ENCODE measurements at regions not wholly inside any gene's neighbourhood (a gene's known extent, or its start where the extent isn't known, plus 50 kb on each side); places are given as distances from the start of the nearest gene placed in this dataset.

- H3K4me1 Mint-ChIP-seq = no peaks in the 10 kb centered on the region
Measured at GRCh38 chr1:214897581-214897980, 185.0 kb upstream of the KCNK2 start.

GRCh38 chr1:214898161-214898560 is 184.4 kb upstream of the KCNK2 start:
- H3K36me3 Mint-ChIP-seq = no peaks in the 10 kb centered on the region
- H3K4me1 Mint-ChIP-seq = no peaks in the 10 kb centered on the region
- H3K9me3 Mint-ChIP-seq = peaks cover 0 to 5% (median under 1%) of the 10 kb centered on the region in 9 donors
- H3K4me3 Mint-ChIP-seq = no peak overlapping the region
- POLR2A ChIA-PET = no interaction called here
- DNase-seq = no peak
- ATAC-seq = no peak
- no peak overlapping the region for H3K27ac Mint-ChIP-seq
- H3K27me3 Mint-ChIP-seq = peaks cover 0 to 4% (median 2%) of the 10 kb centered on the region in 5 donors

More at GRCh38 chr1:214897581-214897980, 185.0 kb upstream of the KCNK2 start:
- POLR2A ChIA-PET = no interaction called here
- ATAC-seq (no peak), DNase-seq (no peak)
- peaks cover 0 to 5% (median 2%) of the 10 kb centered on the region in 5 donors for H3K27me3 Mint-ChIP-seq
- peaks cover 0 to 7% (median 2%) of the 10 kb centered on the region in 9 donors for H3K9me3 Mint-ChIP-seq
- no peak overlapping the region for H3K4me3 Mint-ChIP-seq
- no peak overlapping the region for H3K27ac Mint-ChIP-seq
- no peaks in the 10 kb centered on the region for H3K36me3 Mint-ChIP-seq

GRCh38 chr1:214898718-214899117 is 183.8 kb upstream of the KCNK2 start:
- no peaks in the 10 kb centered on the region for H3K4me1 Mint-ChIP-seq
- no peaks in the 10 kb centered on the region for H3K36me3 Mint-ChIP-seq
- POLR2A ChIA-PET = no interaction called here
- no peak overlapping the region for H3K27ac Mint-ChIP-seq
- H3K4me3 Mint-ChIP-seq = no peak overlapping the region
- ATAC-seq = no peak
- peaks cover 0 to 4% (median 0%) of the 10 kb centered on the region in 5 donors for H3K27me3 Mint-ChIP-seq
- H3K9me3 Mint-ChIP-seq = peaks cover 0 to 2% (median 0%) of the 10 kb centered on the region in 9 donors
- no peak for DNase-seq

GRCh38 chr1:214899908-214900460 is 182.6 kb upstream of the KCNK2 start:
- Mint-ChIP-seq H3K27ac (no peak overlapping the region), H3K36me3 (no peaks in the 10 kb centered on the region), H3K27me3 (peaks cover 0 to 4% (median 0%) of the 10 kb centered on the region in 5 donors), H3K4me1 (no peaks in the 10 kb centered on the region), H3K4me3 (no peak overlapping the region), H3K9me3 (peaks cover 0 to 2% (median 0%) of the 10 kb centered on the region in 9 donors)
- POLR2A ChIA-PET = no interaction called here
- ATAC-seq (no peak), DNase-seq (no peak)

GRCh38 chr1:214900590-214900989 is 181.9 kb upstream of the KCNK2 start:
- no peak overlapping the region for H3K4me3 Mint-ChIP-seq
- H3K27ac Mint-ChIP-seq = no peak overlapping the region
- H3K36me3 Mint-ChIP-seq = no peaks in the 10 kb centered on the region
- POLR2A ChIA-PET = no interaction called here
- H3K27me3 Mint-ChIP-seq = peaks cover 0 to 4% (median 0%) of the 10 kb centered on the region in 5 donors
- H3K4me1 Mint-ChIP-seq = no peaks in the 10 kb centered on the region
- no peak for DNase-seq
- H3K9me3 Mint-ChIP-seq = peaks cover 0 to 2% (median 0%) of the 10 kb centered on the region in 9 donors
- ATAC-seq = no peak

- Mint-ChIP-seq H3K9me3 (peaks cover 0 to 2% (median 0%) of the 10 kb centered on the region in 9 donors), H3K4me1 (no peaks in the 10 kb centered on the region), H3K27ac (no peak overlapping the region), H3K27me3 (peaks cover 0 to 4% (median 0%) of the 10 kb centered on the region in 5 donors), H3K36me3 (no peaks in the 10 kb centered on the region), H3K4me3 (no peak overlapping the region)
- DNase-seq (no peak), ATAC-seq (no peak)
- POLR2A ChIA-PET = no interaction called here
Measured at GRCh38 chr1:214901718-214902117, 180.8 kb upstream of the KCNK2 start.

- Mint-ChIP-seq H3K27ac (no peak overlapping the region), H3K4me3 (no peak overlapping the region), H3K27me3 (peaks cover 0 to 5% (median 1%) of the 10 kb centered on the region in 5 donors), H3K9me3 (peaks cover 0 to 2% (median 0%) of the 10 kb centered on the region in 9 donors), H3K36me3 (no peaks in the 10 kb centered on the region), H3K4me1 (no peaks in the 10 kb centered on the region)
- POLR2A ChIA-PET = no interaction called here
- ATAC-seq = no peak
- no peak for DNase-seq
Measured at GRCh38 chr1:214902636-214903320, 179.8 kb upstream of the KCNK2 start.

- H3K9me3 Mint-ChIP-seq = no peaks in the 10 kb centered on the region
- no peak overlapping the region for H3K4me3 Mint-ChIP-seq
- POLR2A ChIA-PET = no interaction called here
- H3K36me3 Mint-ChIP-seq = no peaks in the 10 kb centered on the region
- DNase-seq (no peak), ATAC-seq (no peak)
- peaks cover 0 to 10% (median 0%) of the 10 kb centered on the region in 5 donors for H3K27me3 Mint-ChIP-seq
- no peak overlapping the region for H3K27ac Mint-ChIP-seq
- no peaks in the 10 kb centered on the region for H3K4me1 Mint-ChIP-seq
Measured at GRCh38 chr1:214912127-214912526, 170.4 kb upstream of the KCNK2 start.

- H3K4me3 Mint-ChIP-seq = no peak overlapping the region
- H3K9me3 Mint-ChIP-seq = peaks cover 0 to 2% (median 0%) of the 10 kb centered on the region in 9 donors
- POLR2A ChIA-PET = no interaction called here
- H3K27me3 Mint-ChIP-seq = peaks cover 0 to 17% (median 0%) of the 10 kb centered on the region in 5 donors
- H3K27ac Mint-ChIP-seq = no peak overlapping the region
- peaks cover 0 to 2% (median 0%) of the 10 kb centered on the region in 3 donors for H3K36me3 Mint-ChIP-seq
- ATAC-seq = no peak
- H3K4me1 Mint-ChIP-seq = peaks cover 0 to 2% (median 0%) of the 10 kb centered on the region in 4 donors
- no peak for DNase-seq
Measured at GRCh38 chr1:214913966-214914365, 168.6 kb upstream of the KCNK2 start.

GRCh38 chr1:214917081-214917635 is 165.4 kb upstream of the KCNK2 start:
- Mint-ChIP-seq H3K9me3 (peaks cover 0 to 2% (median 0%) of the 10 kb centered on the region in 9 donors), H3K27me3 (peaks cover 0 to 17% (median 0%) of the 10 kb centered on the region in 5 donors), H3K36me3 (peaks cover 0 to 2% (median 0%) of the 10 kb centered on the region in 3 donors), H3K27ac (no peak overlapping the region), H3K4me1 (peaks cover 0 to 3% (median 0%) of the 10 kb centered on the region in 4 donors), H3K4me3 (no peak overlapping the region)
- no peak for DNase-seq
- no peak for ATAC-seq
- POLR2A ChIA-PET = no interaction called here

GRCh38 chr1:214918745-214919144 is 163.8 kb upstream of the KCNK2 start:
- ATAC-seq (no peak), DNase-seq (no peak)
- peaks cover 0 to 17% (median 0%) of the 10 kb centered on the region in 5 donors for H3K27me3 Mint-ChIP-seq
- peaks cover 0 to 2% (median 0%) of the 10 kb centered on the region in 9 donors for H3K9me3 Mint-ChIP-seq
- H3K27ac Mint-ChIP-seq = no peak overlapping the region
- peaks cover 0 to 2% (median 0%) of the 10 kb centered on the region in 3 donors for H3K36me3 Mint-ChIP-seq
- H3K4me1 Mint-ChIP-seq = peaks cover 0 to 3% (median 0%) of the 10 kb centered on the region in 4 donors
- POLR2A ChIA-PET = no interaction called here
- no peak overlapping the region for H3K4me3 Mint-ChIP-seq

GRCh38 chr1:214920337-214920736 is 162.2 kb upstream of the KCNK2 start:
- H3K36me3 Mint-ChIP-seq = peaks cover 0 to 2% (median 0%) of the 10 kb centered on the region in 3 donors
- POLR2A ChIA-PET = no interaction called here
- H3K27ac Mint-ChIP-seq = no peak overlapping the region
- no peak for DNase-seq
- no peak for ATAC-seq
- H3K9me3 Mint-ChIP-seq = peaks cover 0 to 2% (median 0%) of the 10 kb centered on the region in 9 donors
- H3K27me3 Mint-ChIP-seq = peaks cover 0 to 9% (median 0%) of the 10 kb centered on the region in 5 donors
- H3K4me1 Mint-ChIP-seq = peaks cover 0 to 3% (median 0%) of the 10 kb centered on the region in 4 donors
- no peak overlapping the region for H3K4me3 Mint-ChIP-seq

GRCh38 chr1:214923278-214923915 is 159.1 kb upstream of the KCNK2 start:
- H3K4me1 Mint-ChIP-seq = peaks cover 0 to 2% (median 0%) of the 10 kb centered on the region in 4 donors
- POLR2A ChIA-PET = no interaction called here
- no peak for ATAC-seq

More at GRCh38 chr1:214923278-214923915, 159.1 kb upstream of the KCNK2 start:
- Mint-ChIP-seq H3K36me3 (no peaks in the 10 kb centered on the region), H3K9me3 (peaks cover 0 to 2% (median 0%) of the 10 kb centered on the region in 9 donors), H3K27me3 (no peaks in the 10 kb centered on the region), H3K27ac (no peak overlapping the region), H3K4me3 (no peak overlapping the region)
- DNase-seq = no peak

All from naive thymus-derived CD8-positive, alpha-beta T cell (primary cell).